Skeletal muscle tissue (tissue), 3 donors: ENCODE measurements at regions not wholly inside any gene's neighbourhood (a gene's known extent, or its start where the extent isn't known, plus 50 kb on each side); places are given as distances from the start of the nearest gene placed in this dataset.
"Not testable (repeated sequence)": the region's sequence is repeated elsewhere in the genome, so short reads cannot be mapped to it uniquely, and the experiment has no call there.

Experiments used
- H3K27ac ChIP-seq: one replicate; pipeline ENCODE4 v1.7.0; 2013; ENCODE audit warnings: mild to moderate bottlenecking, low read depth, low read length, inconsistent platforms
- H3K27me3 ChIP-seq, 3 donors: one replicate each; pipeline ENCODE4 v1.7.0; 2013; ENCODE audit warnings: low read length in 3 of 3; ENCODE audit not compliant: control insufficient read depth in 3 of 3, insufficient read depth in 3 of 3
- H3K36me3 ChIP-seq, 3 donors: one replicate each; pipeline ENCODE4 v1.7.0; 2013; ENCODE audit warnings: low read length in 3 of 3; ENCODE audit not compliant: control insufficient read depth in 3 of 3, insufficient read depth in 3 of 3
- H3K4me1 ChIP-seq, 3 donors: one replicate each; pipeline ENCODE4 v1.7.0; 2013; ENCODE audit warnings: low read length in 3 of 3, mild to moderate bottlenecking in 3 of 3; ENCODE audit not compliant: control insufficient read depth in 3 of 3, insufficient read depth in 3 of 3
- H3K4me3 ChIP-seq, 3 donors: one replicate each; pipeline ENCODE4 v1.7.0; 2013; ENCODE audit warnings: low read length in 3 of 3
- H3K9ac ChIP-seq, 3 donors: one replicate each; pipeline ENCODE4 v1.7.0; 2013; ENCODE audit warnings: low read length in 3 of 3, mild to moderate bottlenecking in 3 of 3, moderate library complexity in 2 of 3, low read depth in 1 of 3
- H3K9me3 ChIP-seq, 3 donors: one replicate each; pipeline ENCODE4 v1.7.0; 2013; ENCODE audit warnings: low read length in 3 of 3; ENCODE audit not compliant: control insufficient read depth in 3 of 3
- donor health status: Osteomylitis.

- Histone ChIP-seq H3K4me3 (no peak overlapping the region), H3K4me1 (no peaks in the 10 kb centered on the region), H3K27ac (no peak overlapping the region), H3K9me3 (no peaks in the 10 kb centered on the region), H3K36me3 (no peaks in the 10 kb centered on the region), H3K27me3 (no peaks in the 10 kb centered on the region), H3K9ac (no peak overlapping the region)
Observed at GRCh38 chr7:26937306-26937705, 72.9 kb upstream of the SKAP2 start.

- not testable (repeated sequence) for H3K9me3 ChIP-seq, H3K36me3 ChIP-seq, H3K9ac ChIP-seq, H3K4me3 ChIP-seq, H3K27me3 ChIP-seq, H3K27ac ChIP-seq, H3K4me1 ChIP-seq
Observed at GRCh38 chr7:26932616-26933015, 68.2 kb upstream of the SKAP2 start.

GRCh38 chr7:26930845-26931244 is 66.5 kb upstream of the SKAP2 start:
- H3K27ac ChIP-seq = no peak overlapping the region
- no peaks in the 10 kb centered on the region for H3K36me3 ChIP-seq
- H3K9ac ChIP-seq = no peak overlapping the region
- no peaks in the 10 kb centered on the region for H3K9me3 ChIP-seq
- no peaks in the 10 kb centered on the region for H3K4me1 ChIP-seq
- H3K27me3 ChIP-seq = no peaks in the 10 kb centered on the region
- H3K4me3 ChIP-seq = no peak overlapping the region

- Histone ChIP-seq H3K9ac (no peak overlapping the region), H3K9me3 (no peaks in the 10 kb centered on the region), H3K4me3 (no peak overlapping the region), H3K4me1 (no peaks in the 10 kb centered on the region), H3K27me3 (no peaks in the 10 kb centered on the region), H3K27ac (no peak overlapping the region), H3K36me3 (no peaks in the 10 kb centered on the region)
Observed at GRCh38 chr7:26930201-26930600, 65.8 kb upstream of the SKAP2 start.

- no peaks in the 10 kb centered on the region for H3K27me3 ChIP-seq
- H3K36me3 ChIP-seq = no peaks in the 10 kb centered on the region
- no peak overlapping the region for H3K4me3 ChIP-seq
- H3K9me3 ChIP-seq = no peaks in the 10 kb centered on the region
- no peaks in the 10 kb centered on the region for H3K4me1 ChIP-seq
- H3K27ac ChIP-seq = no peak overlapping the region
- no peak overlapping the region for H3K9ac ChIP-seq
Observed at GRCh38 chr7:26928703-26929347, 64.4 kb upstream of the SKAP2 start.

- no peaks in the 10 kb centered on the region for H3K9me3 ChIP-seq
- no peak overlapping the region for H3K4me3 ChIP-seq
- H3K9ac ChIP-seq = no peak overlapping the region
- no peaks in the 10 kb centered on the region for H3K36me3 ChIP-seq
- no peaks in the 10 kb centered on the region for H3K27me3 ChIP-seq
- H3K27ac ChIP-seq = no peak overlapping the region
- no peaks in the 10 kb centered on the region for H3K4me1 ChIP-seq
Observed at GRCh38 chr7:26925768-26926167, 61.4 kb upstream of the SKAP2 start.

GRCh38 chr7:26924149-26924767 is 59.9 kb upstream of the SKAP2 start:
- H3K4me3 ChIP-seq = no peak overlapping the region
- H3K9me3 ChIP-seq = no peaks in the 10 kb centered on the region
- no peaks in the 10 kb centered on the region for H3K36me3 ChIP-seq
- H3K27me3 ChIP-seq = no peaks in the 10 kb centered on the region
- H3K27ac ChIP-seq = no peak overlapping the region
- no peak overlapping the region for H3K9ac ChIP-seq
- H3K4me1 ChIP-seq = no peaks in the 10 kb centered on the region

- H3K27me3 ChIP-seq = no peaks in the 10 kb centered on the region
- H3K4me3 ChIP-seq = no peak overlapping the region
- no peaks in the 10 kb centered on the region for H3K9me3 ChIP-seq
- H3K9ac ChIP-seq = no peak overlapping the region
- no peak overlapping the region for H3K27ac ChIP-seq
- H3K4me1 ChIP-seq = no peaks in the 10 kb centered on the region
- no peaks in the 10 kb centered on the region for H3K36me3 ChIP-seq
Observed at GRCh38 chr7:26919906-26920493, 55.6 kb upstream of the SKAP2 start.

GRCh38 chr7:26918241-26918640 is 53.9 kb upstream of the SKAP2 start:
- Histone ChIP-seq H3K9ac (no peak overlapping the region), H3K4me1 (no peaks in the 10 kb centered on the region), H3K27ac (no peak overlapping the region), H3K9me3 (no peaks in the 10 kb centered on the region), H3K36me3 (no peaks in the 10 kb centered on the region), H3K4me3 (no peak overlapping the region), H3K27me3 (no peaks in the 10 kb centered on the region)

- H3K9ac ChIP-seq = no peak overlapping the region
- no peak overlapping the region for H3K27ac ChIP-seq
- no peaks in the 10 kb centered on the region for H3K4me1 ChIP-seq
- H3K27me3 ChIP-seq = no peaks in the 10 kb centered on the region
- no peaks in the 10 kb centered on the region for H3K9me3 ChIP-seq
- H3K36me3 ChIP-seq = no peaks in the 10 kb centered on the region
- H3K4me3 ChIP-seq = no peak overlapping the region
Observed at GRCh38 chr7:26916779-26917320, 52.5 kb upstream of the SKAP2 start.
